Sciatic nerve (tissue), 2 donors: ENCODE measurements at regions not wholly inside any gene's neighbourhood (a gene's known extent, or its start where the extent isn't known, plus 50 kb on each side); places are given as distances from the start of the nearest gene placed in this dataset.

Source experiments
- ATAC-seq: fragments of 200-7000 bp; cut with Tn5 transposase; one replicate; pipeline ENCODE4 v1.9.1; 2020; ENCODE audit warnings: mild to moderate bottlenecking, moderate library complexity
- DNase-seq: peaks from one replicate; pipeline ENCODE4 v3.0.0-alpha.2; 2020; ENCODE audit warnings: low spot score
- intact Hi-C: fragments of 100-400 bp; cut with DNase I; formaldehyde crosslinking; loops from one replicate; pipeline ENCODE4 v1.14.2; 2022
- donor health status: DM: no; HTN: no; CAD: no.
- donor health status: DM: no; HTN: no; CAD: no.

GRCh38 chr1:82874041-82874440 is 1073.3 kb downstream of the ADGRL2 start:
- no peak for ATAC-seq
- intact Hi-C loops = no loop called here
- no peak for DNase-seq

- intact Hi-C loops = no loop called here
- ATAC-seq (no peak), DNase-seq (no peak)
Observed at GRCh38 chr1:82870332-82870731, 1069.6 kb downstream of the ADGRL2 start.

- intact Hi-C loops = no loop called here
- ATAC-seq = no peak
- no peak for DNase-seq
Observed at GRCh38 chr1:82867781-82868180, 1067.0 kb downstream of the ADGRL2 start.

GRCh38 chr1:82861749-82862148 is 1061.0 kb downstream of the ADGRL2 start:
- DNase-seq = no peak
- no peak for ATAC-seq
- intact Hi-C loops = no loop called here

- intact Hi-C loops = no loop called here
- DNase-seq (no peak), ATAC-seq (no peak)
Observed at GRCh38 chr1:82858031-82858430, 1057.3 kb downstream of the ADGRL2 start.

GRCh38 chr1:82849460-82849859 is 1048.7 kb downstream of the ADGRL2 start:
- no peak for DNase-seq
- intact Hi-C loops = no loop called here
- ATAC-seq = no peak

- no peak for DNase-seq
- ATAC-seq = no peak
- intact Hi-C loops = no loop called here
Observed at GRCh38 chr1:82848043-82848442, 1047.3 kb downstream of the ADGRL2 start.

GRCh38 chr1:82845866-82846265 is 1045.1 kb downstream of the ADGRL2 start:
- intact Hi-C loops = no loop called here
- ATAC-seq (no peak), DNase-seq (no peak)

- DNase-seq = no peak
- intact Hi-C loops = no loop called here
Observed at GRCh38 chr1:82844911-82845827, 1044.4 kb downstream of the ADGRL2 start.

GRCh38 chr1:82844447-82844846 is 1043.7 kb downstream of the ADGRL2 start:
- intact Hi-C loops = no loop called here
- no peak for DNase-seq

More at GRCh38 chr1:82844911-82845827, 1044.4 kb downstream of the ADGRL2 start:
- no peak for ATAC-seq

GRCh38 chr1:82843876-82844275 is 1043.1 kb downstream of the ADGRL2 start:
- intact Hi-C loops = no loop called here
- ATAC-seq = no peak
- no peak for DNase-seq

More at GRCh38 chr1:82844447-82844846, 1043.7 kb downstream of the ADGRL2 start:
- ATAC-seq = no peak

- DNase-seq (no peak), ATAC-seq (no peak)
- intact Hi-C loops = no loop called here
Observed at GRCh38 chr1:82840192-82840591, 1039.5 kb downstream of the ADGRL2 start.

- no peak for ATAC-seq
- intact Hi-C loops = no loop called here
Observed at GRCh38 chr1:82837766-82838465, 1037.2 kb downstream of the ADGRL2 start.

GRCh38 chr1:82836973-82837680 is 1036.4 kb downstream of the ADGRL2 start:
- intact Hi-C loops = no loop called here
- DNase-seq (no peak), ATAC-seq (no peak)

More at GRCh38 chr1:82837766-82838465, 1037.2 kb downstream of the ADGRL2 start:
- DNase-seq = no peak

- intact Hi-C loops = no loop called here
- ATAC-seq (no peak), DNase-seq (no peak)
Observed at GRCh38 chr1:82836213-82836972, 1035.7 kb downstream of the ADGRL2 start.

- DNase-seq = no peak
- ATAC-seq = no peak
- intact Hi-C loops = no loop called here
Observed at GRCh38 chr1:82830690-82831380, 1030.1 kb downstream of the ADGRL2 start.

GRCh38 chr1:82829527-82829926 is 1028.8 kb downstream of the ADGRL2 start:
- intact Hi-C loops = no loop called here
- no peak for DNase-seq
- no peak for ATAC-seq

- intact Hi-C loops = no loop called here
- no peak for DNase-seq
Observed at GRCh38 chr1:82823876-82824275, 1023.1 kb downstream of the ADGRL2 start.

More at GRCh38 chr1:82823876-82824275, 1023.1 kb downstream of the ADGRL2 start:
- no peak for ATAC-seq
